ENCODE measurements at regions not wholly inside any gene's neighbourhood (a gene's known extent, or its start where the extent isn't known, plus 50 kb on each side); places are given as distances from the start of the nearest gene placed in this dataset.

- TF ChIP-seq, protein P1, sequence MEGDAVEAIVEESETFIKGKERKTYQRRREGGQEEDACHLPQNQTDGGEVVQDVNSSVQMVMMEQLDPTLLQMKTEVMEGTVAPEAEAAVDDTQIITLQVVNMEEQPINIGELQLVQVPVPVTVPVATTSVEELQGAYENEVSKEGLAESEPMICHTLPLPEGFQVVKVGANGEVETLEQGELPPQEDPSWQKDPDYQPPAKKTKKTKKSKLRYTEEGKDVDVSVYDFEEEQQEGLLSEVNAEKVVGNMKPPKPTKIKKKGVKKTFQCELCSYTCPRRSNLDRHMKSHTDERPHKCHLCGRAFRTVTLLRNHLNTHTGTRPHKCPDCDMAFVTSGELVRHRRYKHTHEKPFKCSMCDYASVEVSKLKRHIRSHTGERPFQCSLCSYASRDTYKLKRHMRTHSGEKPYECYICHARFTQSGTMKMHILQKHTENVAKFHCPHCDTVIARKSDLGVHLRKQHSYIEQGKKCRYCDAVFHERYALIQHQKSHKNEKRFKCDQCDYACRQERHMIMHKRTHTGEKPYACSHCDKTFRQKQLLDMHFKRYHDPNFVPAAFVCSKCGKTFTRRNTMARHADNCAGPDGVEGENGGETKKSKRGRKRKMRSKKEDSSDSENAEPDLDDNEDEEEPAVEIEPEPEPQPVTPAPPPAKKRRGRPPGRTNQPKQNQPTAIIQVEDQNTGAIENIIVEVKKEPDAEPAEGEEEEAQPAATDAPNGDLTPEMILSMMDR (IDR thresholded peaks at IDR 0.05; ENCODE audit: low read depth, low read length, missing input control) = no peak
- no peak for TF ChIP-seq REST (IDR thresholded peaks at IDR 0.05)
- TF ChIP-seq, protein P2, sequence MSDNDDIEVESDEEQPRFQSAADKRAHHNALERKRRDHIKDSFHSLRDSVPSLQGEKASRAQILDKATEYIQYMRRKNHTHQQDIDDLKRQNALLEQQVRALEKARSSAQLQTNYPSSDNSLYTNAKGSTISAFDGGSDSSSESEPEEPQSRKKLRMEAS (IDR thresholded peaks at IDR 0.05) = no peak
Measured at GRCh38 chr14:86104691-86105265, 574.8 kb downstream of the FLRT2 start.
